ENCODE measurements at regions not wholly inside any gene's neighbourhood (a gene's known extent, or its start where the extent isn't known, plus 50 kb on each side); places are given as distances from the start of the nearest gene placed in this dataset.

DNA sequence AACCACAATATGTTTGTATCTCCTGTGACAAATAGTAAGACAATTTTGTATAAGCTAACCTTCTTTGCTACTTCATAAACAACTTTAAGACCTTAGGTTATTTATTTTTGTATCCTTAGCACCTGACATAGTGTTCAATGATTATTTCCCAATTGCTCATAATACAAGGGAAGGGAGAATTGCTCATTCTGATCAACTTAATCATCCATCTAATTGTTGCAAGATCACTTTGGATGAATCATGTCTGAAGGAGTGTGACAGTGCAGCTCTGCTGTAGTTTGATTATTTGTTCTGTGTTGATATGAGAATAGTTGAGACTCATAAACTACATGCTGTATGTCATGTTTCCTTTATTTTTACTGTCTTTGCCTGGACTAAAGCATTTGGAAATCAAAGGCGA lies 721.3 kb upstream of the SEMA6A start:
- DNase-seq (ENCODE audit: low read depth), result no peak
- no peak overlapping the region for H3K4me3 ChIP-seq (replicated peaks; ENCODE audit: low read depth, low read length)
- TF ChIP-seq CTCF (IDR thresholded peaks at IDR 0.05; ENCODE audit: low read length, missing control alignments), result no peak

DNA sequence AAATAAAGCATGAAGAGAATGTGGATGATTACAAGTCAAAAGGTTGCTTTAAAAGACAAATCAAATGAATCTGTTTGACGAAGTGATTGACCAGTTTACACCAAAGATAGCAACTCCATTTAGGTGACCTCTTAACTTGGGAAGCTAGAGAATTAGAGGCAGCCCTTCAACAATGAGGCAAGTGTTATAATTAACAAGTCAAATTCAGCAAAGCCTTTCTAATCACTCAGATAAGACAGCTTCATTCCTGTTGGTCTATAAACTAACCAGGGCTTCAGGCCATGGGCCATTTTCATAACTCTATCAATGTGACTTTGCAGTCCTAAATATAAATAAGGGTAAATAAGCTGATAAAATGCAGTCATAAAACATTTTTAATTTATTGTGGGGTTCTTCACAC lies 712.2 kb upstream of the SEMA6A start:
- no peak for TF ChIP-seq CTCF (IDR thresholded peaks at IDR 0.05; ENCODE audit: low read length, missing control alignments)
- H3K4me3 ChIP-seq (replicated peaks; ENCODE audit: low read depth, low read length), result no peak overlapping the region
- DNase-seq (ENCODE audit: low read depth), result no peak

- TF ChIP-seq CTCF (IDR thresholded peaks at IDR 0.05; ENCODE audit: low read length, missing control alignments), result no peak
- DNase-seq (ENCODE audit: low read depth), result no peak
- no peak overlapping the region for H3K4me3 ChIP-seq (replicated peaks; ENCODE audit: low read depth, low read length)
Measured at GRCh38 chr5:117271656-117272055, 697.0 kb upstream of the SEMA6A start.

DNA sequence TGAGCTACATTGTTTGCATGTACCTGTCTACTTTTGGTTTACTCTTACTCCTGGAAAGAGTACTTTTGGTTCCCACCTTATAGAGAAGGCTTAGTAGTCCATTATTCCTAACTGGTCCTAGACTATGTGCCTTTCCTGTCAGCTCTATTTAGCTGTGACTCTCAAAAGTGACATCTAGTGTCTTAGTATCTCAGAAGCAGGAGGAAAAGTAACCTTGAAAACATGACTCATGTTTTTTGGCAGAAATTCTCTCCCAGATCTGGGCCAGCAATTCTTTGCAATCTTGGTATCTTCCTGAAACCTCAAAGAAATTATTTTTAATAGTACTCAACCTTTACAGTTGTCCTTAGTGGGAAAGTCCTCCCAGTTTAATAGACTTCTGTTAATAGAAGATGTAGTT lies 691.7 kb upstream of the SEMA6A start:
- no peak for TF ChIP-seq CTCF (IDR thresholded peaks at IDR 0.05; ENCODE audit: low read length, missing control alignments)

GRCh38 chr5:117263231-117263630 lies 688.6 kb upstream of the SEMA6A start:
- no peak for DNase-seq (ENCODE audit: low read depth)
- H3K4me3 ChIP-seq (replicated peaks; ENCODE audit: low read depth, low read length), result no peak overlapping the region

More for the DNA sequence above, 691.7 kb upstream of the SEMA6A start:
- H3K4me3 ChIP-seq (replicated peaks; ENCODE audit: low read depth, low read length), result no peak overlapping the region
- peak; percentile 45 for DNase-seq (ENCODE audit: low read depth)

DNA sequence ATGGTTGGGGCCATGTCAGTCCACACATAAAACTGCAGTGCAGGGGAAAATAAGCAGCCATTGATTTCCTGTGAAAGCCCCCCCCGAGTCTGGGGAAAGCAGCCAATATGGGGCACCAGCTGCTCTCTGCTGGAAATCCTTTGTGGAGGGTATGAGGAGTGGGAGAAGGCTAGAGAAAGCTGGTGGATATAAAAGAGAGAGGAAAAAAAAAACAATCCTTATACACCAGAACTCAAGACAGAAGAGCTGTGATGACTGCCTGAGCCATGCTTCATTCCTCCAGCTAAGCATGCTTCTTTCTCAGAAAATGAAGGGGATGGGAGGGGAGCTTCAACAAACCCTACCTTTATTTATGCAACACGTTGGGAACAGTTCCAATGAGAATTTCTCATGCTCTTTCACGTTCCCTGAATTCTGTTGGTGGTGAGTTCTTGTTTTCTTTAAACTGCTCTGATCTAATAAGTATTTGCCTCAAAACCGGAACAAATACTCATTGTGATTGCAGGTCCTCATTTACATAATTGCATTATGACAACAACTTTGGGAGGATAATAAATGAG lies 688.0 kb upstream of the SEMA6A start:
- DNase-seq (ENCODE audit: low read depth), result peak; percentile 3
- no peak for TF ChIP-seq CTCF (IDR thresholded peaks at IDR 0.05; ENCODE audit: low read length, missing control alignments)
- no peak overlapping the region for H3K4me3 ChIP-seq (replicated peaks; ENCODE audit: low read depth, low read length)

More at GRCh38 chr5:117263231-117263630, 688.6 kb upstream of the SEMA6A start:
- no peak for TF ChIP-seq CTCF (IDR thresholded peaks at IDR 0.05; ENCODE audit: low read length, missing control alignments)

- H3K4me3 ChIP-seq (replicated peaks; ENCODE audit: low read depth, low read length), result no peak overlapping the region
- TF ChIP-seq CTCF (IDR thresholded peaks at IDR 0.05; ENCODE audit: low read length, missing control alignments), result no peak
- DNase-seq (ENCODE audit: low read depth), result no peak
Measured at GRCh38 chr5:117261948-117262571, 687.4 kb upstream of the SEMA6A start.
